ENCODE measurements at regions not wholly inside any gene's neighbourhood (a gene's known extent, or its start where the extent isn't known, plus 50 kb on each side); places are given as distances from the start of the nearest gene placed in this dataset.

DNA sequence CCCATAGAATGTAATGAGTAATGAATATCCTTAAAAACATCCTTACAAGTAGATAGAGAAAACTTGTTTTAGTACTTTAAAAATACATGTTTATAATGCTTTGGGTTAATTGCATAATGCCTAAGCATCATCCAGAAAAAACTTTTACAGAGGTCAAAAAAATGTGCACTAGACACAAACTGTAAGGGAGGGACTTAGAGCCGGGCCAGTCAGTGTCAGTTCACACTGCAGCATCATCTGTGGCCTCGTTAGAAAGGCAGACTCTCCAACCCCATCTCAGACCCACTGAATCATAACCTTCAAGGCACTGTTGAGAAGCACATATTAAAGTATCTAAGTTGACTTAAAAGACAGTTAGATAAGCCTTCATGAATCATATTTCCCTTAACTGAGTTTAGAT lies 230.1 kb upstream of the PRPS1L1 start:
- TF ChIP-seq EZH2 (IDR thresholded peaks at IDR 0.05; ENCODE audit: borderline replicate concordance, low read depth, low read length, severe bottlenecking) (no peak), FOS (IDR thresholded peaks at IDR 0.05; ENCODE audit: borderline replicate concordance, insufficient read depth, low read length) (peak; percentile 16)
- POLR2A ChIA-PET: no interaction called here
- H3K36me3 ChIP-seq (ENCODE audit: control insufficient read depth in 2 of 2, extremely low read depth in 1 of 2, insufficient read depth in 2 of 2, low read length in 2 of 2): no peaks in the 10 kb centered on the region
- no peaks in the 10 kb centered on the region for H3K79me2 ChIP-seq (ENCODE audit: control insufficient read depth, insufficient read depth, low read length)
- FAIRE-seq: peak; percentile 8
- no peak overlapping the region for H3K4me2 ChIP-seq (ENCODE audit: insufficient read depth, low read length)
- dilution Hi-C loops (cut with MboI; ENCODE audit: extremely low pct_ligation_motif_present, low sequenced_read_pairs): no loop called here
- H3K9me3 ChIP-seq (replicated peaks; ENCODE audit: control insufficient read depth, insufficient read depth, low read length): no peaks in the 10 kb centered on the region
- intact Hi-C loops (cut with micrococcal nuclease): no loop called here
- H3K9me1 ChIP-seq (replicated peaks; ENCODE audit: control insufficient read depth, extremely low read depth, insufficient read depth, low read length): no peaks in the 10 kb centered on the region
- H3K9ac ChIP-seq (replicated peaks; ENCODE audit: extremely low read depth, insufficient read depth, low read length): no peak overlapping the region
- H4K20me1 ChIP-seq (replicated peaks; ENCODE audit: control insufficient read depth, extremely low read depth, insufficient read depth, low read length): no peaks in the 10 kb centered on the region
- CTCF ChIA-PET: no interaction called here
- peak; percentile 43 for DNase-seq (ENCODE audit: low read depth, low spot score)
- H2AFZ ChIP-seq (ENCODE audit: low read depth, low read length): no peak overlapping the region
- no peak overlapping the region for H3K27ac ChIP-seq (ENCODE audit: insufficient read depth, low read depth, low read length)
- no peaks in the 10 kb centered on the region for H3K27me3 ChIP-seq (ENCODE audit: control insufficient read depth in 2 of 2, insufficient read depth in 2 of 2, low read length in 2 of 2)
- no TSS peak for BruUV-seq (replicated peaks)
- H3K4me3 ChIP-seq (replicated peaks in 1 of 3; ENCODE audit: insufficient read depth in 1 of 3, low read depth in 1 of 3, low read length in 3 of 3): no peak overlapping the region
- H3K4me1 ChIP-seq (ENCODE audit: control insufficient read depth, extremely low read depth, insufficient read depth, low read length): no peaks in the 10 kb centered on the region

DNA sequence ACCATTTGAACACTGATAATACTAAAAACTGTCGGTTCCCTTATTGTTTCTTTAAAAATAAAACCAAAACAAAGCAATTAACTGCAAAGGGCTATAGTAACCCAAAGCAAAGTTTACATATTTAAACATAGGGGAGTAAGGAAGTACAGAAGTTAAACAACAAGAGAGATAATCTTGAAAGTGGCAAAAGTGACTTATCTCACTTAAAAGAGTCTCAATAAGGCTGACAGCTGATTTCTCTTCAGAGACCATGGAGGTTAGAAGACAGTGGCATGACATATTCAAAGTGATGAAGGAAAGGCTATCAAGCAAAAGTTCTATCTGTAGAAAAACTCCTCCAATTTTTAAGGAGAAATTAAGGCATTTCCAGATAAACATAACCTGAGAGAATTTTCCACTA lies 233.5 kb upstream of the HDAC9 start:
- dilution Hi-C loops (cut with MboI; ENCODE audit: extremely low pct_ligation_motif_present, low sequenced_read_pairs) (no loop called here), intact Hi-C loops (cut with micrococcal nuclease) (no loop called here)
- H3K36me3 ChIP-seq (ENCODE audit: control insufficient read depth in 2 of 2, extremely low read depth in 1 of 2, insufficient read depth in 2 of 2, low read length in 2 of 2): no peaks in the 10 kb centered on the region
- no peaks in the 10 kb centered on the region for H3K9me3 ChIP-seq (replicated peaks; ENCODE audit: control insufficient read depth, insufficient read depth, low read length)
- no peaks in the 10 kb centered on the region for H3K27me3 ChIP-seq (ENCODE audit: control insufficient read depth in 2 of 2, insufficient read depth in 2 of 2, low read length in 2 of 2)
- ChIA-PET CTCF (no interaction called here), POLR2A (no interaction called here)
- no peaks in the 10 kb centered on the region for H3K9me1 ChIP-seq (replicated peaks; ENCODE audit: control insufficient read depth, extremely low read depth, insufficient read depth, low read length)
- TF ChIP-seq, protein P1, sequence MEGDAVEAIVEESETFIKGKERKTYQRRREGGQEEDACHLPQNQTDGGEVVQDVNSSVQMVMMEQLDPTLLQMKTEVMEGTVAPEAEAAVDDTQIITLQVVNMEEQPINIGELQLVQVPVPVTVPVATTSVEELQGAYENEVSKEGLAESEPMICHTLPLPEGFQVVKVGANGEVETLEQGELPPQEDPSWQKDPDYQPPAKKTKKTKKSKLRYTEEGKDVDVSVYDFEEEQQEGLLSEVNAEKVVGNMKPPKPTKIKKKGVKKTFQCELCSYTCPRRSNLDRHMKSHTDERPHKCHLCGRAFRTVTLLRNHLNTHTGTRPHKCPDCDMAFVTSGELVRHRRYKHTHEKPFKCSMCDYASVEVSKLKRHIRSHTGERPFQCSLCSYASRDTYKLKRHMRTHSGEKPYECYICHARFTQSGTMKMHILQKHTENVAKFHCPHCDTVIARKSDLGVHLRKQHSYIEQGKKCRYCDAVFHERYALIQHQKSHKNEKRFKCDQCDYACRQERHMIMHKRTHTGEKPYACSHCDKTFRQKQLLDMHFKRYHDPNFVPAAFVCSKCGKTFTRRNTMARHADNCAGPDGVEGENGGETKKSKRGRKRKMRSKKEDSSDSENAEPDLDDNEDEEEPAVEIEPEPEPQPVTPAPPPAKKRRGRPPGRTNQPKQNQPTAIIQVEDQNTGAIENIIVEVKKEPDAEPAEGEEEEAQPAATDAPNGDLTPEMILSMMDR (IDR thresholded peaks at IDR 0.05; ENCODE audit: extremely low read depth in 1 of 2, insufficient read depth in 1 of 2, low read depth in 1 of 2, low read length in 2 of 2): no peak
- TF ChIP-seq GATA2 (IDR thresholded peaks at IDR 0.05; ENCODE audit: insufficient read depth, insufficient read length, low read depth, low read length) (no peak), EZH2 (IDR thresholded peaks at IDR 0.05; ENCODE audit: borderline replicate concordance, low read depth, low read length, severe bottlenecking) (no peak), JUN (IDR thresholded peaks at IDR 0.05; ENCODE audit: borderline replicate concordance, insufficient read depth, insufficient read length, low read depth) (no peak), MYC (IDR thresholded peaks at IDR 0.05; ENCODE audit: low read depth, low read length) (no peak), POLR2A (IDR thresholded peaks at IDR 0.05; ENCODE audit: low read depth, low read length) (no peak), POLR2AphosphoS5 (IDR thresholded peaks at IDR 0.05; ENCODE audit: insufficient read depth, low read depth, low read length) (no peak), FOS (IDR thresholded peaks at IDR 0.05; ENCODE audit: borderline replicate concordance, insufficient read depth, low read length) (no peak)
- TF ChIP-seq, protein P2, sequence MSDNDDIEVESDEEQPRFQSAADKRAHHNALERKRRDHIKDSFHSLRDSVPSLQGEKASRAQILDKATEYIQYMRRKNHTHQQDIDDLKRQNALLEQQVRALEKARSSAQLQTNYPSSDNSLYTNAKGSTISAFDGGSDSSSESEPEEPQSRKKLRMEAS (IDR thresholded peaks at IDR 0.05; ENCODE audit: insufficient read depth, insufficient read length): no peak
- no peaks in the 10 kb centered on the region for H3K4me1 ChIP-seq (ENCODE audit: control insufficient read depth, extremely low read depth, insufficient read depth, low read length)
- no peak overlapping the region for H3K27ac ChIP-seq (ENCODE audit: insufficient read depth, low read depth, low read length)
- no peaks in the 10 kb centered on the region for H3K79me2 ChIP-seq (ENCODE audit: control insufficient read depth, insufficient read depth, low read length)
- no peak overlapping the region for H3K9ac ChIP-seq (replicated peaks; ENCODE audit: extremely low read depth, insufficient read depth, low read length)
- H3K4me3 ChIP-seq (replicated peaks in 1 of 3; ENCODE audit: insufficient read depth in 1 of 3, low read depth in 1 of 3, low read length in 3 of 3): no peak overlapping the region
- DNase-seq (ENCODE audit: low read depth, low spot score) (no peak), FAIRE-seq (no peak)
- no peak overlapping the region for H3K4me2 ChIP-seq (ENCODE audit: insufficient read depth, low read length)
- H4K20me1 ChIP-seq (replicated peaks; ENCODE audit: control insufficient read depth, extremely low read depth, insufficient read depth, low read length): no peaks in the 10 kb centered on the region
- no TSS peak for BruUV-seq (replicated peaks)
- H2AFZ ChIP-seq (ENCODE audit: low read depth, low read length): no peak overlapping the region

Measured in endothelial cell of umbilical vein (primary cell).